ENCODE measurements at regions not wholly inside any gene's neighbourhood (a gene's known extent, or its start where the extent isn't known, plus 50 kb on each side); places are given as distances from the start of the nearest gene placed in this dataset.
A peak's percentile ranks its signal among the peaks of the same experiment; 100 is the strongest.

- no peak for DNase-seq (ENCODE audit: low spot score)
Observed at GRCh38 chr5:161630948-161631347, 54.6 kb upstream of the GABRA6 start.

- no peak for DNase-seq (ENCODE audit: low spot score)
Observed at GRCh38 chr5:161625673-161626072, 59.8 kb upstream of the GABRA6 start.

GRCh38 chr5:161614342-161614741 lies 67.8 kb upstream of the GABRB2 start:
- no peak for DNase-seq (ENCODE audit: low spot score)

- no peak for DNase-seq (ENCODE audit: low spot score)
Observed at GRCh38 chr5:161602736-161603135, 56.2 kb upstream of the GABRB2 start.

GRCh38 chr5:161600156-161600555 lies 53.6 kb upstream of the GABRB2 start:
- DNase-seq (ENCODE audit: low spot score), result peak; percentile 7

GRCh38 chr5:161598686-161599085 lies 52.2 kb upstream of the GABRB2 start:
- DNase-seq (ENCODE audit: low spot score), result no peak

Measured in D341Med (cell line).